ENCODE measurements at regions not wholly inside any gene's neighbourhood (a gene's known extent, or its start where the extent isn't known, plus 50 kb on each side); places are given as distances from the start of the nearest gene placed in this dataset.

DNA sequence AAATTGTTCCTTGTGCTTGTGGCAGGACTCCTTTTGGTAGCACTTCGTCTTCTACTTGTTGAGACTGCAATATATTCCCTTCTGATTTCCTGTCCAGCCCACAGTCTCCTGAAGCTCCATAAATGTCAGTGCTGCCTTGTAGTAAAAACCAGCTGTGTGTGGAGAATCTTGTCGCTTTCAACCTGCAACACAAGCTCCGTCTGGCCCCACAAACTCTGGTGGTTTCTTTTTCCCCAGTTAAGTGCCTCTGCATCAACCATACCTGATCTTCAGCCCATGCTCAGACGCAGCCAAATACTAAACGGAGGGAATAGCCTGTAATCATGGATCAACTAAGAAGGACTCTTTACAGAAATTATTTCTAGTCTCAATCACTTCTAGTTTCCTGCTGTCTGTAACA is 1133.3 kb upstream of the ADGRB3 start:
- no TSS peak for BruUV-seq (replicated peaks)
- no peaks in the 10 kb centered on the region for H3K9me3 ChIP-seq (ENCODE audit: insufficient read depth, low read depth)
- no peak for DNase-seq
- intact Hi-C loops (cut with micrococcal nuclease; ENCODE audit: unreplicated experiment), result no loop called here
- no peaks in the 10 kb centered on the region for H3K4me1 ChIP-seq (replicated peaks; ENCODE audit: insufficient read depth)
- ChIA-PET CTCF (interaction anchor here (0.6 kb wide), 1 partner anchor 1287 kb away, joined by 3 read pairs; no protein-coding TSS in a partner anchor), POLR2A (ENCODE audit: unreplicated experiment) (no interaction called here)
- H3K27me3 ChIP-seq (ENCODE audit: insufficient read depth, low read depth), result no peaks in the 10 kb centered on the region
- H3F3A ChIP-seq (ENCODE audit: insufficient read depth, low read depth), result no peaks in the 10 kb centered on the region
- H3K36me3 ChIP-seq (ENCODE audit: low read depth), result no peaks in the 10 kb centered on the region
- H4K20me1 ChIP-seq (ENCODE audit: insufficient read depth), result no peaks in the 10 kb centered on the region
- TF ChIP-seq, protein P1, sequence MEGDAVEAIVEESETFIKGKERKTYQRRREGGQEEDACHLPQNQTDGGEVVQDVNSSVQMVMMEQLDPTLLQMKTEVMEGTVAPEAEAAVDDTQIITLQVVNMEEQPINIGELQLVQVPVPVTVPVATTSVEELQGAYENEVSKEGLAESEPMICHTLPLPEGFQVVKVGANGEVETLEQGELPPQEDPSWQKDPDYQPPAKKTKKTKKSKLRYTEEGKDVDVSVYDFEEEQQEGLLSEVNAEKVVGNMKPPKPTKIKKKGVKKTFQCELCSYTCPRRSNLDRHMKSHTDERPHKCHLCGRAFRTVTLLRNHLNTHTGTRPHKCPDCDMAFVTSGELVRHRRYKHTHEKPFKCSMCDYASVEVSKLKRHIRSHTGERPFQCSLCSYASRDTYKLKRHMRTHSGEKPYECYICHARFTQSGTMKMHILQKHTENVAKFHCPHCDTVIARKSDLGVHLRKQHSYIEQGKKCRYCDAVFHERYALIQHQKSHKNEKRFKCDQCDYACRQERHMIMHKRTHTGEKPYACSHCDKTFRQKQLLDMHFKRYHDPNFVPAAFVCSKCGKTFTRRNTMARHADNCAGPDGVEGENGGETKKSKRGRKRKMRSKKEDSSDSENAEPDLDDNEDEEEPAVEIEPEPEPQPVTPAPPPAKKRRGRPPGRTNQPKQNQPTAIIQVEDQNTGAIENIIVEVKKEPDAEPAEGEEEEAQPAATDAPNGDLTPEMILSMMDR (conservative IDR thresholded peaks at IDR 0.05), result no peak
- TF ChIP-seq EZH2 (IDR thresholded peaks at IDR 0.05; ENCODE audit: low read depth), result no peak
- H3K79me2 ChIP-seq (ENCODE audit: low read depth), result no peaks in the 10 kb centered on the region
- H3K4me3 ChIP-seq, result no peak overlapping the region
- 0 out of 2 replicates have a peak overlapping the region, but pooled peaks have one; percentile 22 for H2AFZ ChIP-seq
- no peak overlapping the region for H3K27ac ChIP-seq
- H3K9me2 ChIP-seq (ENCODE audit: insufficient read depth), result no peaks in the 10 kb centered on the region
- no peak overlapping the region for H3K4me2 ChIP-seq

DNA sequence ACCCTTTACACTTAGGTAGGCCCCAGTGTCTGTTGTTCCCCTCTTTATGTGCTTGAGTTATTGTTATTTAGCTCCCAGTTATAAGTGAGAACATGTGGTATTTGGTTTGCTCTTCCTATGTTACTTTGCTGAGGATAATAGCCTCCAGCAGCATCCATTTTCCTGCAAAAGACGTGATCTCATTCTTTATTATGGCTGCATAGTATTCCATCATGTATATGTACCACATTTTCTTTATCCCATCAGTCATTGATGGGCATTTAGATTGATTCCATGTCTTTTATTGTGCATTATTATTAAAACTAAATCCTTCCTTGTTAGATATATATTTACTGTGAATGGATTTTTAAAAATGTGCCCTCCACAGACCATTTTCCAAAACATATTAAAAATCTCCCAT is 1137.3 kb upstream of the ADGRB3 start:
- H3K36me3 ChIP-seq (ENCODE audit: low read depth), result no peaks in the 10 kb centered on the region
- DNase-seq, result no peak
- H3K27ac ChIP-seq, result no peak overlapping the region
- H3F3A ChIP-seq (ENCODE audit: insufficient read depth, low read depth), result no peaks in the 10 kb centered on the region
- no peaks in the 10 kb centered on the region for H3K27me3 ChIP-seq (ENCODE audit: insufficient read depth, low read depth)
- no peaks in the 10 kb centered on the region for H4K20me1 ChIP-seq (ENCODE audit: insufficient read depth)
- POLR2A ChIA-PET (ENCODE audit: unreplicated experiment), result no interaction called here
- H3K4me1 ChIP-seq (replicated peaks; ENCODE audit: insufficient read depth), result no peaks in the 10 kb centered on the region
- intact Hi-C loops (cut with micrococcal nuclease; ENCODE audit: unreplicated experiment), result no loop called here
- no peaks in the 10 kb centered on the region for H3K79me2 ChIP-seq (ENCODE audit: low read depth)
- no TSS peak for BruUV-seq (replicated peaks)
- H3K4me2 ChIP-seq, result no peak overlapping the region
- TF ChIP-seq, protein P1 (conservative IDR thresholded peaks at IDR 0.05), result no peak
- no peak for TF ChIP-seq EZH2 (IDR thresholded peaks at IDR 0.05; ENCODE audit: low read depth)
- no peaks in the 10 kb centered on the region for H3K9me2 ChIP-seq (ENCODE audit: insufficient read depth)
- CTCF ChIA-PET, result no interaction called here
- H3K4me3 ChIP-seq, result no peak overlapping the region
- no peak overlapping the region for H2AFZ ChIP-seq
- H3K9me3 ChIP-seq (ENCODE audit: insufficient read depth, low read depth), result no peaks in the 10 kb centered on the region

DNA sequence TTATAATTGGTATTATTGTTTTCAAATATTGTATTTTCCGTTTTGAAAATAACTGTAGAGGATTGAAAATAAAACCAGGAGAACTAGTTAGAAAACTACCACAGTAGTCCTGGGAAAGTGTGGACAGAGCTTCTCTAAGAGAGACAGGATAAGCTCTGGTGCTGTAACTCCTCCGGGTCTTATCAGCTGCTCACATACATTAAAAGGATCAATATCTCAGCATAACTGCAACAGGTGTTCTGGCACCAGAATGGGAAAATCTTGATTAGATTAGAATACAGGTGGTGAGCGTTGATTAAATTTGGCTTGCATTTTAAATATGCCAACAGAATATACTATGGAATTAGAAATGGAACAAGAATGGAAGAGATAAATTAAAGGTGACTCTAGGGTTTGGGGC is 1138.9 kb upstream of the ADGRB3 start:
- DNase-seq, result no peak
- Histone ChIP-seq H3F3A (ENCODE audit: insufficient read depth, low read depth) (no peaks in the 10 kb centered on the region), H4K20me1 (ENCODE audit: insufficient read depth) (no peaks in the 10 kb centered on the region), H3K4me1 (replicated peaks; ENCODE audit: insufficient read depth) (no peaks in the 10 kb centered on the region), H3K4me3 (no peak overlapping the region), H3K27me3 (ENCODE audit: insufficient read depth, low read depth) (no peaks in the 10 kb centered on the region), H3K9me2 (ENCODE audit: insufficient read depth) (no peaks in the 10 kb centered on the region), H2AFZ (no peak overlapping the region), H3K9me3 (ENCODE audit: insufficient read depth, low read depth) (no peaks in the 10 kb centered on the region), H3K36me3 (ENCODE audit: low read depth) (no peaks in the 10 kb centered on the region), H3K27ac (no peak overlapping the region), H3K4me2 (no peak overlapping the region), H3K79me2 (ENCODE audit: low read depth) (no peaks in the 10 kb centered on the region)
- ChIA-PET CTCF (no interaction called here), POLR2A (ENCODE audit: unreplicated experiment) (no interaction called here)
- no TSS peak for BruUV-seq (replicated peaks)
- no peak for TF ChIP-seq EZH2 (IDR thresholded peaks at IDR 0.05; ENCODE audit: low read depth)
- TF ChIP-seq, protein P1 (conservative IDR thresholded peaks at IDR 0.05), result no peak
- intact Hi-C loops (cut with micrococcal nuclease; ENCODE audit: unreplicated experiment), result no loop called here

Measured in PC-9 (cell line).